GM12865 (cell line): ENCODE measurements at regions not wholly inside any gene's neighbourhood (a gene's known extent, or its start where the extent isn't known, plus 50 kb on each side); places are given as distances from the start of the nearest gene placed in this dataset.

ENCODE experiments used
- DNase-seq: peaks from one replicate; pipeline ENCODE4 v3.0.0; 2010; ENCODE audit warnings: low read depth
- H3K4me3 ChIP-seq: 2 replicates; pipeline ENCODE4 v1.5.1; 2011; ENCODE audit warnings: mild to moderate bottlenecking, low read depth, low read length, control low read depth
- TF ChIP-seq, protein P1 (sequence below): IDR thresholded peaks from 2 replicates; pipeline ENCODE4 v1.5.1; 2011; ENCODE audit warnings: low read length, control low read depth, low read depth, inconsistent platforms; ENCODE audit not compliant: insufficient read depth; ENCODE audit errors: missing control alignments

DNA sequence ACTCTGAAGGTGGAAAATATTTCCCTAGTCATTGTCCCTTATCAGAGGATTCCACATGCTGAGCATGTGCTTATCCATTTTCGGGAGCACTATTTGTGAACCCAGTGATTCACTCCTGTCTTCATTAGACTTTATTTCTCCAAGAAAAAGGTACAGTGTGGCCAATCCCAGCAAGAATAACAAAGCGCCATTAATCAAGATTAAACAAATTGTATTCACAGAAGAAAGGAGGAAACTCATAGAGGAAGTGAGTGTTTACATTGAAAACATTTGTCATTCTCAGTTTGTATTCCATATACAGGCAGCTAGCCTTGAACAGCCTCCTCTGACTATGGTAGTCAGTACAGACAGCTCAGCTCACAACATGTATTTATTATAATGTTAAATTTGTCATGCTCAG, 1669.9 kb upstream of the SPRY2 start:
- no peak for DNase-seq

DNA sequence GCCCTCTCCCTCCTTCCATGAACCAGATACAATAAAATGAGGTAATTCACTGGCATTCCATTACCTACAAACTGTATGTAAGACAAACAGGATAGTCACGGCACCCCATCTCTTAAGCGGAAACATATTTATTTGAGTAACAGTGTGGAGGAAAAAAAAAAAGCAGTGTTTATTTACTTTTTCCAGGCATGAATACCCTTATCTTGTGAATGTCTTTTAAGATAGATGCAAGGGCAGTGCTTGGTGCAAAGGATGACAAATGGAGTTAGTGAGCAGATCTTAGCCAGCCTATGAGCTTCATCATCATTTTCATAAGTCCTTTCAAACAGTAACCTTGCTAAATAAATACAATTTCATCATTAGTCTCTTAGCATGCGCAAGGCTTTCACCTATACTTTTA, 1661.8 kb upstream of the SPRY2 start:
- TF ChIP-seq, protein P1, sequence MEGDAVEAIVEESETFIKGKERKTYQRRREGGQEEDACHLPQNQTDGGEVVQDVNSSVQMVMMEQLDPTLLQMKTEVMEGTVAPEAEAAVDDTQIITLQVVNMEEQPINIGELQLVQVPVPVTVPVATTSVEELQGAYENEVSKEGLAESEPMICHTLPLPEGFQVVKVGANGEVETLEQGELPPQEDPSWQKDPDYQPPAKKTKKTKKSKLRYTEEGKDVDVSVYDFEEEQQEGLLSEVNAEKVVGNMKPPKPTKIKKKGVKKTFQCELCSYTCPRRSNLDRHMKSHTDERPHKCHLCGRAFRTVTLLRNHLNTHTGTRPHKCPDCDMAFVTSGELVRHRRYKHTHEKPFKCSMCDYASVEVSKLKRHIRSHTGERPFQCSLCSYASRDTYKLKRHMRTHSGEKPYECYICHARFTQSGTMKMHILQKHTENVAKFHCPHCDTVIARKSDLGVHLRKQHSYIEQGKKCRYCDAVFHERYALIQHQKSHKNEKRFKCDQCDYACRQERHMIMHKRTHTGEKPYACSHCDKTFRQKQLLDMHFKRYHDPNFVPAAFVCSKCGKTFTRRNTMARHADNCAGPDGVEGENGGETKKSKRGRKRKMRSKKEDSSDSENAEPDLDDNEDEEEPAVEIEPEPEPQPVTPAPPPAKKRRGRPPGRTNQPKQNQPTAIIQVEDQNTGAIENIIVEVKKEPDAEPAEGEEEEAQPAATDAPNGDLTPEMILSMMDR: no peak
- no peak for DNase-seq
- no peak overlapping the region for H3K4me3 ChIP-seq

More for the DNA sequence above, 1669.9 kb upstream of the SPRY2 start:
- no peak overlapping the region for H3K4me3 ChIP-seq
- TF ChIP-seq, protein P1: no peak

DNA sequence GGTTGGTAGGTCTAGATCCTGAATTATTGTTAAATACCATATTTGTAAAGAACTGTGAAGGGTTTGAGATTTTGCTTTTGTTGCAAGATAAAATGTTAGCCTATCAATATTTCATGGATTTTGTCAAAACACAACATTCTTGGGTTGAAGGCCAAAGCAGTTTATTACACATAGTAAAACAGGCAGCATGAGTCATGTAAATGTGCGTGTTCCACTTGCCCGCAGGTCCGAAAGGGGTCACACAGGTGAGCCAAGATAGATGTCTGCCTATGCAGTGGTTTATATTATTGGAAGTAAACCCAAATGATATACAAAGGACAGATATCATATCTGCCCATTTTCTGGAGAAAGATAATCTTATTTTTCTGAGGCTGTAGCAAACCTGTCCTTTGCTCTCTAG, 1654.4 kb upstream of the SPRY2 start:
- DNase-seq: no peak
- TF ChIP-seq, protein P1: no peak

DNA sequence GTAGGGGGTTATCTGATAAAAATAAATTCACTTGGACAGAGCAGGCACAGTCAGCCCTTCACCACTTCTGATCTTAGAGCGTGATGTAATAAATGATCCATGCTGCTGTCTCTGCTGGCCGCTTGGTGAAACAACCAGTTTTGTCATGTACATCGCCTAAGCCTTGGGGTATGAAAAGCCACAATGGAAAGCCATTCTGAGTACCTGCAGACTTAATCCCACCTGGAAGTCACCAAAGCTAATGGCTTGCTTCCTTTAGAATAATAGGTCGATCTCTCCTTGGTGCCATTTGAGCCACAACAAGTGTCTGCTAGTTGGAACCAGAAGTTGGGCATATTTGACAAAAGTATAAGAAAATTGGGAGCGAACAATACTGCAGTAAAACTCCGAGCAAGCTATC, 1649.7 kb upstream of the SPRY2 start:
- H3K4me3 ChIP-seq: no peak overlapping the region
- TF ChIP-seq, protein P1: no peak
- no peak for DNase-seq

More for the DNA sequence above, 1654.4 kb upstream of the SPRY2 start:
- no peak overlapping the region for H3K4me3 ChIP-seq

DNA sequence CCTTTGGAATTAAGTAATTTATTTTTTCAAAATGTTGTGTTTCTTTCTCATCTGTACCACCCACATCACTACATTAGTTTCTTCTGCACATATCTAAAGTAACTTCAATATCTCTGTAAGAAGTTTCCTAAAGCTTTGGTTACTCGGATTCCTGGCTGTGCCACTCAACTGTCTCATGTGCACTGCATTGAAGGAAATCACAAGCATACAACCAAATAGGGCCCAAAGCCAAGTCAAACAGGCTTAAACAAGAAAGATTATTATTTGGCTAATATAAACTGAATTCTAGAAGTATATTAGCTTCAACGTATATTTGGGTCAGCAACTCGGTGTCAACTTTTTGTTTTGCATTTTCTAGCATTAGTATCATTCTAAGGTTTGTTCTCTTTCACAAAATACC, 1647.6 kb upstream of the SPRY2 start:
- TF ChIP-seq, protein P1: no peak
- DNase-seq: no peak
- H3K4me3 ChIP-seq: no peak overlapping the region

DNA sequence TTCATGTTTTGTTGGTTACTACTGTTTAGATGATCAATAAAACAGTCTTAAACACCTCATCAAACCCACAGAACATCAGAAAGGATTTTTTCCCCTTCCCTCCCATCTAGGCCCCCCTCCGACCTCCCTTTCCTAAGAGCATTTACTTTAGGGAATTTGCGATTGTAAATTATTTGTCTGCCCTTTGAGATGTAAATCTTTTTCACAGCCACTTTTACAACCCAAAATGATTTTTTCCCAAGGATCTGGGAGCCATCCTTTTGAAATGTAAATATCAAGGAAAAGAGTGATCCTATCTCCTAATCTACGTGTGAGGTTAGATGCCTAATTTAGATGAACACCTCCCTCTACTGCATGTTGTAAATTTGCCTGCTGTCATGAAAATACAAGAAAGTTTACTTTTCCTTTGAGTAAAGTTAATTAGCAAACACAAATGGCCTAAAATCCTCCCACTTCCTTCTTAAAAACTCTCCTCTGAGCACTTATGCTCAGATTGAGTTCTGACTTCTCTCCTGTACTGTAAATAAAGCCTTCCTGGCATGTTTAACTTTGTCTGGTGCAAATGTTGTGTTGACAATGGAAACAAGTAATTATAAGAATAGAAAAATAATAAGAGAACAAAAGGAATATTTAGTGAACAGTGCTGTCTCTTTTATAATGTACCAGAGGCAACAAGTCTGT, 1646.9 kb upstream of the SPRY2 start:
- no peak for DNase-seq
- TF ChIP-seq, protein P1: no peak
- no peak overlapping the region for H3K4me3 ChIP-seq

DNA sequence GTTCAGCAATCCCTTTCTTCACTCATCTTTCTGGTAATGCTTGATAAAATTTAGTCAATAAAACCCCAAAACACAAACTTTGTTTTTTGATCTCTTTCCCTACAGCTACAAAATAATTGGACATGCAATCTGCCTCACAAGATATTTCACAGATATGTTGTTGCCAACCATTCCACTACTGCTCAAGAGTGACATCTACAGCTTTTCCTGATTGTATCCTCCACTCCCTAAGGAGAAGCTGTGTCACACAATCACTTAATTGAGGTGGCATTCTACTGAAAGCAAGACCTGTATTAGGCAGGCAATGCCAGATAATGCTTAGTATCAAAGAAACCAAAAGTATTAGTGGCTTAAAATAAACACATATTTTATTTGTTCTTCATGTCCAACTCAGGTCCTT, 1646.2 kb upstream of the SPRY2 start:
- no peak for DNase-seq
- no peak overlapping the region for H3K4me3 ChIP-seq
- TF ChIP-seq, protein P1: no peak
